GM19467 (cell line): ENCODE measurements at regions not wholly inside any gene's neighbourhood (a gene's known extent, or its start where the extent isn't known, plus 50 kb on each side); places are given as distances from the start of the nearest gene placed in this dataset.
"Not testable (repeated sequence)": the region's sequence is repeated elsewhere in the genome, so short reads cannot be mapped to it uniquely, and the experiment has no call there.

ENCODE experiments used
- ATAC-seq: cut with Tn5 transposase; IDR thresholded peaks from one replicate; pipeline ENCODE4 v1.9.1; 2021; ENCODE audit warnings: mild to moderate bottlenecking, moderate library complexity; ENCODE audit not compliant: unreplicated experiment

DNA sequence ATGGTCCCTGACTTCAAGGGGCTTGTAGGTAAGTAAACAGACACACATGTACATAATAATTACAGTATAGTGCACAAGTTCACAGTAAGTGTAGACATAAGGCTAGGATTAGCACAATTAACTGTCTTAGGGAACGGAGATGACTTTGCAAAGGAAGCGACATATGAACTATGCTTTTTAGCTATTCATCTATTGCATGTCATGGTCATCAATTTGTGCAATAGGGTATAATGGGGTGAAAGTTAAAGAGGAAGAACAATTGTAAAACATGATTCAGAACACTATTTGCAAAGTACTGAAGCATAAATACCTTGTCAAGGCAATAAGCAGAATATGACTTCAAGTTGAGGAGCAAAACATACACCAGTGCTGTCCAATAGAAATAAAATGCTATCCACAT lies 112.3 kb upstream of the SLC8A1 start:
- no peak for ATAC-seq

GRCh38 chr2:40579247-40579646 lies 127.4 kb upstream of the SLC8A1 start:
- no peak for ATAC-seq

GRCh38 chr2:40584432-40584831 lies 132.5 kb upstream of the SLC8A1 start:
- no peak for ATAC-seq

GRCh38 chr2:40591774-40592173 lies 139.9 kb upstream of the SLC8A1 start:
- no peak for ATAC-seq

- ATAC-seq = no peak
These were observed 140.3 kb upstream of the SLC8A1 start for GRCh38 chr2:40592218-40592617.

DNA sequence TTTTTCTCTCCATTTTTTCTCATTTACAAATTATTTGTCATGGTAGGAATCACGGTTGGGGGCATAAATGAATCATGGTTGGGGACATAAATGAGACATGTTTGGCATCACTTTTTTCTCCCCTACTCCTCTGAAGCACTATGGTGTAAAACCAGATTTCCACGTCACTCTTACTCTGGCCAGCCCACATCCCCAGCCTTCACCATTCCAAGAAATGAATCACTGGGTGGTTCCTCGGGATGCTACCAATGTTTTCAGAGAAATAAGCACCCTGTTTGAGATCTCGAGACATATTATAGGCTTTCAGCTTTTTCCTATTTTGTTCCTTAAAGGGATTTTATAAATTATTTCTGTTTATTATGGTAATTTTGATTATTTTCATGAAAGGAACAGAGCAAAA lies 155.0 kb upstream of the SLC8A1 start:
- ATAC-seq = no peak

DNA sequence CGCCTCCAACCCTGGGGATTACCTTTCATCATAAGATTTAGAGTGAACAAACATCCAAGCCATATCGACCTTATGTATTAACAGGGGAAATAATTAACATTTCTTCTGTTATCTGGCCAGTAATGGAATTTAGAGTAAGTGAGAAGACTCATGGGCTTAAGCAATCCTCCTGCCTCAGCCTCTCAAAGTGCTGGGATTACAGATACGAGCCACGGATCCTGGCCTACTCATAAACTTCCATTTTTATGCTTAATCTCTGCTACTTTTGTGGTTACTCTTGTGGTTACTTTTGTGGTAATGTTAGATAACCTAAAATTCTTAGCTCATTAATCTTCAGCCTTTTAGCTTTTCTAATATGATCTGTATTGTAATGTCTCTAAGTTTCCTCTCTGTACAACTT lies 159.3 kb upstream of the SLC8A1 start:
- no peak for ATAC-seq

DNA sequence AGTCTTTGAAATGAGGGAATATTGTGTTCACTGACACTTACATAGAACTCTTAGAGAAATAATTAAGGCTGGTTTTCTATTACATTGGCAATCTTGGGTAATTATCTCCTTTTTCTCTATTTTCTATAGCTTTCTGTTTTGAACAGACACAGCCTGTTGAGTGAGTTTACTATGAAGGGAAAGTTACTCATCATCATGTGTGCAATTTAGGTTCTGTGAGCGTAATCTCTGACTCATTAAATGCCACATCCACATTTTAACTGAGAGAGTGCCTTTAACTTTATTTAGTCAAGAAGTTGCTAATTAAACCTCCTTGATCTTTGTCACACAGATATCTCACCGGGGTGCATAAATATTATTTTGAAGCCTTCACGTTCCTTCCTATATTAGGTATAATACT lies 174.0 kb upstream of the SLC8A1 start:
- no peak for ATAC-seq

DNA sequence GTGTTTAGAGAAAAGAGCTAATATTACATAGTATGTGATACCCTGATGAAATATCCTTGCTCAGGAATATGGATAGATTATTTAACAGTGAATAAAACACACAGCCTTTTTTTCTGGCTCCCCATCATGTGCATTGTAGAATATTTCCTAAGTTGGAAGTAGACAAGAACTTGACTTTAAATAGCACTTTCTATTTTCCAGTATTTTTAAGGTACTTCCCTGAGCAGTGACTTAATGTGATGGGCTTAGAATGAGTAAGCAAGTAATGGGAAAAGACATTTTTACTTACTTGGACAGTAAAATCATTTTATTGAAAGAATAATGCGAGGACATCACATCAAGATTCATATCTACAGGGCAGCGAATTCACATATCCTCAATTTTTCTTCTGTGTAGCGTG lies 176.7 kb upstream of the SLC8A1 start:
- no peak for ATAC-seq

DNA sequence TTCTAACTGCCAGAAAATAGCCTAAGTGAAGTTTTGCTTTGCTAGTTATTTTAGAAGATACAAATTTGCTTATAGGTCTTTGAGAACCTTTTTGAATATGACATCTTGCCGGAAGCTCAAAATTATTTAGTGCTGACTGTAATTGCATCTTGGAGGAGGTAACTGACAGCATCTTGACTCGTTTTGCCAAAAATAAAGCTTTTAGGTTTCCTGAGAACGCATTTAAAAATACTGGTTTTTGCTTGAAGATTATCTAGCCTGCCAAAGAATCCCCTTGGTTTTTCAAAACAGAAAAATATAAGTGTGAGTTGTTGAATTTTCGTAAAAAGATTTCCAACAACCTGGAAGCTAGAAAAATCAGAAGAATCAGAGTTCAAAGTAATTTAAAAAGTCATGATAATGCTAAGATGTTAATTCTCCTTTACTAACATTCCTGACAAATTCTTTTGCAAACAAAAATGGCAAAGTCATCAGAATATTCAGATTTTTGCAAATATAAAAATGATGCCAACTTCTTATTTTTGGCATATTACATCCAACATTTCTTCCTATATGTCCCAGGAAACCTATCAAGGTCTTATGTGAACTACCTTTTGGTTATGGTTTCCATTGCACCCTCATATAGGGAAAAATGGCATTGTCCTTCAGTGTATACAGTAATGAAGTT lies 178.0 kb upstream of the SLC8A1 start:
- ATAC-seq = no peak

GRCh38 chr2:40639320-40639719 lies 187.4 kb upstream of the SLC8A1 start:
- ATAC-seq = no peak

GRCh38 chr2:40642237-40642636 lies 190.3 kb upstream of the SLC8A1 start:
- ATAC-seq = no peak

DNA sequence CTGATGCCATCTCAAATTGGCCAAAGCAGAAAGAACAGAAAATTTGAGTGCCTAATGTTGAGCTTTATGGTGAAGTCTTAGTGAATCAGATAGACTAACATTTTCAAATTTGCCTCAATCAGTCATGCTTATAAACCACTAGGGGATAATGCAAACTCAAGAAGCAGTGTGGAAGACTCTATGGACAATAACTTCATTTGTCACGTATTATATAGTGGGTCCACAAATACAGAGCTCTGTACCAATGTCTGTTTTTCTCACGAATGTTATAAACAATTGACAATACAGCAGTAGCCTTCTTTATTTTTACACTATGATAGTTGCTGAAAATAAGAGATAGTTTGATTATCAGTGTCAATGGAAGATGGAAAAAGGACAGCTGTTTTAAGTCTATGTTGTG lies 190.8 kb upstream of the SLC8A1 start:
- ATAC-seq = no peak

- no peak for ATAC-seq
These were observed 194.8 kb upstream of the SLC8A1 start for GRCh38 chr2:40646642-40647041.

- ATAC-seq = no peak
These were observed 200.3 kb upstream of the SLC8A1 start for GRCh38 chr2:40652155-40652554.

GRCh38 chr2:40653829-40654228 lies 201.9 kb upstream of the SLC8A1 start:
- no peak for ATAC-seq

GRCh38 chr2:40654346-40654745 lies 202.5 kb upstream of the SLC8A1 start:
- ATAC-seq = no peak

- no peak for ATAC-seq
These were observed 207.1 kb upstream of the SLC8A1 start for GRCh38 chr2:40658941-40659340.

DNA sequence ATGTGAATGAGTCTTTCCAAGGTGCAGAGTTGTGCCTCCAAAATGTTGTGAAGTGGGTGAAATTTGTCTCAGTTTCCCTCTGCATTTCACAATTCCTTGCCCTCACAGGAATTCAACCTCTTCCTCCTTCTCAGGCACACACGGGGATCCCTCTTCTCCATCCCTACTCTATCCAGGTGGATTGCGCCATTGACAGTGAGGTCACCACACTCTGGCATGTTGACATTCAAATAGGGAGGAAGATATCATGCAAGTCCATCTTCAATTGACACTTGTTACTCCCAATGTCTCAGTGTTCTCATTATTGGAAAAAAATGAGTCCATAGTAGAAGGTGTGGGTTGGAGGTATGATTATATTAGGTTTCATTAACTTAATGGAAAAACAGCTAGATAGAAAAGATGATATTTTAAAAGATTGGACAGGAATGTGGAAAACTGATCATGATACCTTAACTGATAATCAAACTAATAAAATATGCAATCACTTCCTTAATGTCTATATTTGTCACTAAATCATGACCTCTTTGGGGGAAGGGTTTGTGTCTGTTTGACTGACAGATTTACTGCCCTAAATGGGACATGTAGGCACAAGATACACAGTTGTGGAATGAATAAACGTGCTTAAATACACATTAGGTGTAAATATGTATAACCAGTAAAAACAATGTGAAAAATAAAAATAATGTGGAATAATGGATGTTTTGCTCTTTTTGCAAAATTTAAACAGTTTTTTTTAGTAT lies 213.8 kb upstream of the SLC8A1 start:
- no peak for ATAC-seq

DNA sequence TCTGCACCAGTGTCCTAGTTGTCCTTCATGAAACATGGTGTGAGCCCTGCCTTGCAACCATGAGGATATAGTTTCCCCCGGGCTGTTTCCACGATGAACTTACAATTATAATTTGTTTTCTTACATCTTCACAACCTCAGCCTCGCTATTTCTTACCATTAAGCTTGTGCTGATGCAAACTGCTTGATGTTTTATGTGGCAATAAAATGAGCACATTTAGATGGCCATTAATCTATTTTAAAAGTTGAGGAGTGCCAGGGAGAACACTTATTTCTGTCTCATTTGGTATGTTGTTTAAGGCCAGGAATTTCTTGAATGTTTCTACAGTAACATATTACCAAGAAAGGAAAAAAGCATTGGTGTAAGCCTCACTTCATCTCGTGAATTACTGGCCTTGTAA lies 214.5 kb upstream of the SLC8A1 start:
- no peak for ATAC-seq

- ATAC-seq = no peak
These were observed 216.5 kb upstream of the SLC8A1 start for GRCh38 chr2:40668425-40668824.

DNA sequence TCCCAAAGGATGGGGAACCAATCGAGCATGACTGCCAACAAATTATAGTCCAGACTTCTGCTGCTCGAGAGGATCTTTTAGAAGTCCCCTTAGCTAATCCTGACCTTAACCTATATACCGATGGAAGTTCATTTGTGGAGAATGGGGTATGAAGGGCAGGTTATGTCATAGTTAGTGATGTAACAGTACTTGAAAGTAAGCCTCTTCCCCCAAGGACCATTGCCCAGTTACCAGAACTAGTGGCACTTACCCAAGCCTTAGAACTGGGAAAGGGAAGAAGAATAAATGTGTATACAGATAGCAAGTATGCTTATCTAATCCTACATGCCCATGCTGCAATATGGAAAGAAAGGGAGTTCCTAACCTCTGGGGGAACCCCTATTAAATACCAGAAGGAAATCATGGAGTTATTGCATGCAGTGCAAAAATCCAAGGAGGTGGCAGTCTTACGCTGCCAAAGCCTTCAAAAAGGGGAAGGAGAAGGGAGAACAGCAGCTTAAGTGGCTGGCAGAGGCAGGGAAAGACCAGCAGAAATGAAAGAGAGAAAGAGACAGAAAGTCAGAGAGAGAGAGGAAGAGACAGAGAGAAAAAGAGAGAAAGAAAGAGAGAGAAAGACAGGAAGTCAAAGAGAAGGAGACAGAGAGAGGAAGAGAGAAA lies 224.4 kb upstream of the SLC8A1 start:
- ATAC-seq = not testable (repeated sequence)
